ENCODE measurements at regions not wholly inside any gene's neighbourhood (a gene's known extent, or its start where the extent isn't known, plus 50 kb on each side); places are given as distances from the start of the nearest gene placed in this dataset.

GRCh38 chr16:51008607-51009006 lies 142.5 kb downstream of the SALL1 start:
- intact Hi-C loops (cut with DNase I; ENCODE audit: low total_unique reads) (no loop called here), in situ Hi-C loops (cut with MboI; ENCODE audit: low pct_ligation_motif_present in 1 of 4, low pct_unique_long_range_greater_than_20kb in 1 of 4, low sequenced_read_pairs in 3 of 4) (no loop called here)
- no peak for DNase-seq
- no peaks in the 10 kb centered on the region for H3K4me1 ChIP-seq
- 83 to 85% methylated on average over 4 to 6 of the region's 6 CpGs for WGBS, 2 donors (ENCODE audit: low coverage in 1 of 2)
- H3K4me3 ChIP-seq = no peak overlapping the region
- H3K9me3 ChIP-seq = peaks cover 0 to 5% of the 10 kb centered on the region in 2 donors
- H3K27me3 ChIP-seq = no peaks in the 10 kb centered on the region
- no peaks in the 10 kb centered on the region for H3K36me3 ChIP-seq
- H3K27ac ChIP-seq = no peak overlapping the region
- no peak for TF ChIP-seq POLR2AphosphoS5 (IDR thresholded peaks at IDR 0.05)
- no peak for TF ChIP-seq EP300 (IDR thresholded peaks at IDR 0.05; ENCODE audit: low read depth)
- TF ChIP-seq POLR2A (IDR thresholded peaks at IDR 0.05) = no peak
- TF ChIP-seq CTCF (IDR thresholded peaks at IDR 0.05) = no peak

GRCh38 chr16:51008037-51008436 lies 143.0 kb downstream of the SALL1 start:
- H3K27ac ChIP-seq = no peak overlapping the region
- no peak overlapping the region for H3K4me3 ChIP-seq
- WGBS, 2 donors (ENCODE audit: low coverage in 1 of 2) = 17 to 60% methylated on average over 1 of the region's 1 CpG
- H3K27me3 ChIP-seq = no peaks in the 10 kb centered on the region
- no peak for DNase-seq
- H3K4me1 ChIP-seq = no peaks in the 10 kb centered on the region
- intact Hi-C loops (cut with DNase I; ENCODE audit: low total_unique reads) (no loop called here), in situ Hi-C loops (cut with MboI; ENCODE audit: low pct_ligation_motif_present in 1 of 4, low pct_unique_long_range_greater_than_20kb in 1 of 4, low sequenced_read_pairs in 3 of 4) (no loop called here)
- H3K9me3 ChIP-seq = peaks cover 0 to 5% of the 10 kb centered on the region in 2 donors
- TF ChIP-seq EP300 (IDR thresholded peaks at IDR 0.05; ENCODE audit: low read depth) (no peak), CTCF (IDR thresholded peaks at IDR 0.05) (no peak), POLR2AphosphoS5 (IDR thresholded peaks at IDR 0.05) (no peak), POLR2A (IDR thresholded peaks at IDR 0.05) (no peak)
- H3K36me3 ChIP-seq = no peaks in the 10 kb centered on the region

GRCh38 chr16:51003850-51004566 lies 147.1 kb downstream of the SALL1 start:
- no peak for TF ChIP-seq EP300 (IDR thresholded peaks at IDR 0.05; ENCODE audit: low read depth)
- H3K27ac ChIP-seq = no peak overlapping the region
- H3K4me1 ChIP-seq = no peaks in the 10 kb centered on the region
- H3K27me3 ChIP-seq = no peaks in the 10 kb centered on the region
- in situ Hi-C loops (cut with MboI; ENCODE audit: low pct_ligation_motif_present in 1 of 4, low pct_unique_long_range_greater_than_20kb in 1 of 4, low sequenced_read_pairs in 3 of 4) (no loop called here), intact Hi-C loops (cut with DNase I; ENCODE audit: low total_unique reads) (no loop called here)
- WGBS, 2 donors (ENCODE audit: low coverage in 1 of 2) = 56 to 63% methylated on average over 1 to 5 of the region's 5 CpGs
- peaks cover 0 to 3% of the 10 kb centered on the region in 2 donors for H3K9me3 ChIP-seq
- H3K4me3 ChIP-seq = no peak overlapping the region
- no peaks in the 10 kb centered on the region for H3K36me3 ChIP-seq
- DNase-seq = no peak

GRCh38 chr16:51002881-51003490 lies 148.1 kb downstream of the SALL1 start:
- TF ChIP-seq POLR2AphosphoS5 (IDR thresholded peaks at IDR 0.05) (no peak), CTCF (IDR thresholded peaks at IDR 0.05) (no peak), EP300 (IDR thresholded peaks at IDR 0.05; ENCODE audit: low read depth) (no peak), POLR2A (IDR thresholded peaks at IDR 0.05) (no peak)
- Histone ChIP-seq H3K27me3 (no peaks in the 10 kb centered on the region), H3K4me3 (no peak overlapping the region), H3K27ac (no peak overlapping the region), H3K36me3 (no peaks in the 10 kb centered on the region), H3K9me3 (no peaks in the 10 kb centered on the region), H3K4me1 (no peaks in the 10 kb centered on the region)
- intact Hi-C loops (cut with DNase I; ENCODE audit: low total_unique reads) = no loop called here
- in situ Hi-C loops (cut with MboI; ENCODE audit: low pct_ligation_motif_present in 1 of 4, low pct_unique_long_range_greater_than_20kb in 1 of 4, low sequenced_read_pairs in 3 of 4) = no loop called here
- no peak for DNase-seq
- WGBS, 2 donors (ENCODE audit: low coverage in 1 of 2) = 35 to 59% methylated on average over 2 to 7 of the region's 7 CpGs
